ENCODE measurements at regions not wholly inside any gene's neighbourhood (a gene's known extent, or its start where the extent isn't known, plus 50 kb on each side); places are given as distances from the start of the nearest gene placed in this dataset.

DNA sequence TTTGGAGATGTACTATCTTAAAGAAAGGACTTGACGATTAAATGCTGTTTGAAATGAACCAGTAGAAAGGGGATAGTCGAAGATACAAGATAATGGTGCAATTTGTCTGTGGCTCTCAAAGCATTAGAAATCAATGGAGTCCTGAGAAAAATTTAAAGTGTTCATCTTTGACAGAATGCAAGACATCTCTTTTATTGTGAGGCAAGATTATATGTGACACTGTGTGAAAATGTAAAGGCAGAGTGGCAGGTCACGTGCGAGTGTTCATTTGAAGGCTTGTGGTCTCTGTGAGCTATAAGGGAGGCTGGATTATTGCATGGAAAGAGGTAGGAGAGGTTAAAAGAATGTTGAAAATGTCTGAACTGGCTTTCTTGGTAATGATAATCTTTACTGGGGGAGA lies 709.2 kb downstream of the DSC3 start:
- TF ChIP-seq, protein P1, sequence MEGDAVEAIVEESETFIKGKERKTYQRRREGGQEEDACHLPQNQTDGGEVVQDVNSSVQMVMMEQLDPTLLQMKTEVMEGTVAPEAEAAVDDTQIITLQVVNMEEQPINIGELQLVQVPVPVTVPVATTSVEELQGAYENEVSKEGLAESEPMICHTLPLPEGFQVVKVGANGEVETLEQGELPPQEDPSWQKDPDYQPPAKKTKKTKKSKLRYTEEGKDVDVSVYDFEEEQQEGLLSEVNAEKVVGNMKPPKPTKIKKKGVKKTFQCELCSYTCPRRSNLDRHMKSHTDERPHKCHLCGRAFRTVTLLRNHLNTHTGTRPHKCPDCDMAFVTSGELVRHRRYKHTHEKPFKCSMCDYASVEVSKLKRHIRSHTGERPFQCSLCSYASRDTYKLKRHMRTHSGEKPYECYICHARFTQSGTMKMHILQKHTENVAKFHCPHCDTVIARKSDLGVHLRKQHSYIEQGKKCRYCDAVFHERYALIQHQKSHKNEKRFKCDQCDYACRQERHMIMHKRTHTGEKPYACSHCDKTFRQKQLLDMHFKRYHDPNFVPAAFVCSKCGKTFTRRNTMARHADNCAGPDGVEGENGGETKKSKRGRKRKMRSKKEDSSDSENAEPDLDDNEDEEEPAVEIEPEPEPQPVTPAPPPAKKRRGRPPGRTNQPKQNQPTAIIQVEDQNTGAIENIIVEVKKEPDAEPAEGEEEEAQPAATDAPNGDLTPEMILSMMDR (IDR thresholded peaks at IDR 0.05; ENCODE audit: control extremely low read depth in 1 of 3, insufficient read depth in 1 of 3, low read depth in 1 of 3, low read length in 3 of 3): no peak
- TF ChIP-seq CHD2 (IDR thresholded peaks at IDR 0.05; ENCODE audit: low read length): no peak
